ENCODE measurements at regions not wholly inside any gene's neighbourhood (a gene's known extent, or its start where the extent isn't known, plus 50 kb on each side); places are given as distances from the start of the nearest gene placed in this dataset.
"Not testable (repeated sequence)": the region's sequence is repeated elsewhere in the genome, so short reads cannot be mapped to it uniquely, and the experiment has no call there.

- not testable (repeated sequence) for TF ChIP-seq CTCF (conservative IDR thresholded peaks at IDR 0.05; ENCODE audit: low read depth, low read length); EZH2 (IDR thresholded peaks at IDR 0.05; ENCODE audit: borderline replicate concordance, low read depth, low read length, poor library complexity, severe bottlenecking)
Measured at GRCh38 chr2:133647386-133647785, 79.1 kb upstream of the NCKAP5 start.

Measured in A673 (cell line).